GM12892 (cell line): ENCODE measurements at regions not wholly inside any gene's neighbourhood (a gene's known extent, or its start where the extent isn't known, plus 50 kb on each side); places are given as distances from the start of the nearest gene placed in this dataset.

ENCODE experiments used
- DNase-seq: peaks from one replicate; pipeline ENCODE4 v3.0.0; 2011; ENCODE audit not compliant: insufficient read length
- FAIRE-seq: peaks from 2 replicates; lab custom pipeline; 2011; peaks lifted over from hg19 to GRCh38; lab: Jason Lieb, UNC
- POLR2A ChIP-seq: IDR thresholded peaks from 2 replicates; pipeline ENCODE4 v1.6.1; 2011; ENCODE audit warnings: low read depth, low read length, control low read depth
- POLR2AphosphoS5 ChIP-seq: IDR thresholded peaks from 2 replicates; pipeline ENCODE4 v1.6.1; 2011; ENCODE audit warnings: low read depth, low read length, control low read depth
- TAF1 ChIP-seq: IDR thresholded peaks from 2 replicates; pipeline ENCODE4 v1.6.1; 2011; ENCODE audit warnings: low read depth, mild to moderate bottlenecking, control low read depth, low read length, borderline replicate concordance

- no peak for FAIRE-seq
- no peak for DNase-seq
- TF ChIP-seq POLR2AphosphoS5: no peak
- TF ChIP-seq POLR2A: no peak
- no peak for TF ChIP-seq TAF1
Measured at GRCh38 chr16:62190426-62190825, 154.2 kb upstream of the CDH8 start.

GRCh38 chr16:62177351-62178203, 141.3 kb upstream of the CDH8 start:
- TF ChIP-seq TAF1 (no peak), POLR2A (no peak), POLR2AphosphoS5 (no peak)
- DNase-seq (no peak), FAIRE-seq (no peak)

DNA sequence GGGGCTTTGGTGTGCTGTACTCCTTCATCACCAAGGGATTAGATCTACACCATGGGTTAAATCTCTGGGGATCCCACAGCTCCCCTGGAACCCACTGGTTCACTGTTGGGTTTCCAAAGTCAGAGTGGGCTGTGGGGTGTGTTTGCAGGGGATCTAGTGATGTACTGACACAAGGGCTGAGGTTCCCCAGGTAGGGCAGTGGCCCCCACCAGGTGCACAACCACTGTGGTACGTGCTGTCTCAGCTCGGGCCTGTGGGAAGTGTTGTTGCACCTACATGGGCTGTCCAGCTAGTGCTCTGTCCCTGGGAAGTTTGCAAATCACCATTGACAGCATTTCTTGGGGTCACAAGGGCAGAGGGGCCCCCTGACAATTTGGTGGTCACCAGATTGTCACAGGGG, 134.4 kb upstream of the CDH8 start:
- FAIRE-seq: no peak
- TF ChIP-seq POLR2AphosphoS5 (no peak), TAF1 (no peak), POLR2A (no peak)
- no peak for DNase-seq

DNA sequence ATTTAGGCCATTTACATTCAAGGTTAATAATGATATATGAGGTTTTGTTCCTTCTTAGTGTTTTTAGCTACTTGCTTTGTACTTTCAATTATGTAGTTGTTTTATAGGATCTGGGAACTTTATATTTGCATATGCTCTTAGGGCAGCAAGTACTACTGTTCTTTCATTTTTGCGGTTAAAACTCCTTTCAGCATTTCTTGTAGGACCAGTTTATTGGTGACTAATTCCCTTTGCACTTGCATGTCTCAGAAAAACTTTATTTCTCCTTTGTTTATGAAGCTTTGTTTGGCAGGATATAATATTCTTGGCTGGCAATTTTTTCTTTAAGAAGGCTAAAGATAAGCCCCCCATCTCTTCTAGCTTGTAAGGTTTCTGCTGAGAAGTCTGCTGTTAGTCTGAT, 131.3 kb upstream of the CDH8 start:
- FAIRE-seq (no peak), DNase-seq (no peak)
- TF ChIP-seq POLR2A (no peak), TAF1 (no peak), POLR2AphosphoS5 (no peak)

DNA sequence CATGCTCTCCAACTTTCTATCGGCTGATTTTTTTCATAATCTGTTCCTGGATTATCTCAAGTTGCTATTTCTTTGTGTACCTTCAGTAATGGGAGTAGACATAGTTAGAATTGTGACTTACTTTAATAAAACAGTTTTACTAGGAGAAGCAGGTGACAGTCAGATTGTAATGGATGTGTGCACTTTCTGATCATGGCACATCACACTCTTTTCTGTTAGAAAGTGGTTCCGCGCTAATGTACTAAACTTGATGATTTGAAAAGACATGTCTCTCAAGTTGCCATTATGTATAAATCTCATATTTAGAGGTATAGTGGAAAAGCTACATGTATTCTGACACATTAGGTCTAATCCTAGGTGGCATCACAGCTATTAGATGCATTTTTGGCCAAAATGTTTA, 121.3 kb upstream of the CDH8 start:
- no peak for TF ChIP-seq TAF1
- no peak for TF ChIP-seq POLR2A
- TF ChIP-seq POLR2AphosphoS5: no peak
- FAIRE-seq (no peak), DNase-seq (no peak)

DNA sequence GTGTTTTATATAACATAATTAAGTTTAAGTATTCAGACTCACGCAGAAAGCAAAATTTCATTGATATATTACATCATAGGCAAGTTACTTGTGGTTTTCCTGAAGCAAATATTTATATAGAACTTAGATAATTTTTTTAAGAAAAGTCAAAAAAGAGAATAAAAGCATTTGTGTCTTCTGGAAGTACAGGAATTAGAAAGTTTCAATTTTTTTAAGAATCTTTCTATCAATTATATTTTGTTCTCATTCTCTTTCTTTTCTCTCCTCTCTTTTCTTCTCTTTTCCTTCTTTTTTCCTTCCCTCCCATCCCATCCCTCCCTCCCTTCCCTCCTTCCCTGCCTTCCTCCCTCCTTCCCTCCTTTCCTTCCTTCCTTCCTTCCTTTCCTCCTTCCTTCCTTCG, 120.7 kb upstream of the CDH8 start:
- FAIRE-seq: no peak
- TF ChIP-seq TAF1: no peak
- TF ChIP-seq POLR2AphosphoS5: no peak
- no peak for TF ChIP-seq POLR2A

DNA sequence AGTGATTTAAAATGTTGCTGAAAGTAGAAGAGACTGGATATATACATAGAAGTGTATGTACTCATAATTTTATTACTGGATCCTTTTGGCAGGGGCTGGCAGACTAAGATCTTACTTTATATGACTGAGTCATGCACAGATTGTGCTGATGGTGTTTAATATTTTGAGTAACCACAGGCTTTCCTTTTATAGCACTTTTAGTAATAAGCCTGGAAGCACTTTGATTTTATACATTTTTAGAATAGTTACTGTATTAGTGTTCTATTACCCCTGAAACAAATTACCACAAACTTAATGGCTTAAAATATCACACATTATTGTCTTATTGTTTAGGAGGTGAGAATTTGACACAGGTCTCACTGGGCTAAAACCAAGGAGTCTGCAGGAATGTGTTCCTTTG, 113.4 kb upstream of the CDH8 start:
- DNase-seq: no peak
- TF ChIP-seq POLR2A (no peak), TAF1 (no peak), POLR2AphosphoS5 (no peak)
- no peak for FAIRE-seq

More for the DNA sequence above, 120.7 kb upstream of the CDH8 start:
- DNase-seq: no peak

DNA sequence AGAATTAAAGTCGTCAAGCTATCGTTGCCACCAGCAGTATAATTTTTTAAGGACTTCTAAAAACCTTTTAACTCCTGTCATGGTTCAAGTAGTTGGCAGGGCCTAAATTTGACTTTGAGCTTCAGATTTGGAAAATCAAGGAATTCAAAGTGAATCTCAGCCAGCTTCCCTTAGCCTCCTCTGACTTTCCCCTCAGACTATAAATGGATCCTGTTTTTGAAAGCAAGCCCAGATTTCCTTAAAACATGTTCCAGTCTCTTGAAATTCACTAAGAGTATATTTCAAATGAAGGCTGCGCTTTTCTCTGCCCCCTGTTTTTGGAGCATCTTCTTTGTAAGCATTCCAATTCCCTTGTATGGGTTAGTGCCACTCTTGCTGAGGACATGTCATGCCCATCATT, 101.8 kb upstream of the CDH8 start:
- DNase-seq (no peak), FAIRE-seq (no peak)

GRCh38 chr16:62135911-62136310, 99.7 kb upstream of the CDH8 start:
- TF ChIP-seq POLR2A: no peak
- no peak for TF ChIP-seq TAF1
- TF ChIP-seq POLR2AphosphoS5: no peak
- FAIRE-seq (no peak), DNase-seq (no peak)

More for the DNA sequence above, 101.8 kb upstream of the CDH8 start:
- TF ChIP-seq POLR2A (no peak), POLR2AphosphoS5 (no peak), TAF1 (no peak)

DNA sequence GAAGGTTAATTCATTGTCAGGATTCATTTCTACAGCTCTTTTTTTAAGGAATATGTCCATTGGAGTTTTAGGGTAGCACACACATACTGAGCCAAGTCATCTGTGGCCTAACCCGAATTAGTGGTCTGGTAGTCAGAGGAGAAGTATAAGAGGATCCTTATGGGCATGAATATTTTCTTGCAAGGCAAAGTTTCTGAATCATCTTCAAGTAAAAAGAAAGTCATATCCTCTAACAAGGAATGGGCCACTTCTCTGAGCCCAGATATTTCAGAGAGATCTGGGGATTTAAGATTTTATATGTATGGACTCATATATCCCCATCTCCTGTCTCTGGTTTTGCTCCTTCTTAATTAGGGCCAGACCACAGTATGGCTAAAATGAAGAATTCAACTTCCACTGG, 99.2 kb upstream of the CDH8 start:
- FAIRE-seq: no peak
- TF ChIP-seq POLR2AphosphoS5: no peak
- TF ChIP-seq POLR2A: no peak
- TF ChIP-seq TAF1: no peak
- no peak for DNase-seq

GRCh38 chr16:62130101-62130500, 93.9 kb upstream of the CDH8 start:
- no peak for TF ChIP-seq POLR2AphosphoS5
- TF ChIP-seq POLR2A: no peak
- no peak for TF ChIP-seq TAF1
- FAIRE-seq (no peak), DNase-seq (no peak)

GRCh38 chr16:62105244-62105643, 69.0 kb upstream of the CDH8 start:
- TF ChIP-seq POLR2AphosphoS5 (no peak), TAF1 (no peak), POLR2A (no peak)
- DNase-seq (no peak), FAIRE-seq (no peak)

DNA sequence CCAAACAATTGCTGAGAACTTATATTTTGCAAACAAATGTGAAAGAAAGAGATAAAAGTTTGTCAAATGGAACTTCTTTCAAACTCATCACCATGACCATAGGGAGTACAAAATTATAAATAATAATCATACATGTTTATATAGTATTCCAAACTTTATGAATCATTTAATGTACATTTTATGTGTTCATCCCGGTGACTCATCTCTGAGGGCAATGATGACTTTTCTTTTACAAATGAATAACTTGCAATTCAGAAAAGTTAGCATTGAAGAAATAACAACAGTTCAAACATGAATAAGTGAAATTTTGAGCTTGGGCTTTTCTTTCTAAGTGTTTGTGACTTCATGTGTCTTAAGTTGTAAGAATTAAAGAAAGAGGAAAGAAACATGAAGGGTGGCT, 66.3 kb upstream of the CDH8 start:
- no peak for TF ChIP-seq POLR2A
- no peak for TF ChIP-seq POLR2AphosphoS5
- TF ChIP-seq TAF1: no peak
- FAIRE-seq (no peak), DNase-seq (no peak)

DNA sequence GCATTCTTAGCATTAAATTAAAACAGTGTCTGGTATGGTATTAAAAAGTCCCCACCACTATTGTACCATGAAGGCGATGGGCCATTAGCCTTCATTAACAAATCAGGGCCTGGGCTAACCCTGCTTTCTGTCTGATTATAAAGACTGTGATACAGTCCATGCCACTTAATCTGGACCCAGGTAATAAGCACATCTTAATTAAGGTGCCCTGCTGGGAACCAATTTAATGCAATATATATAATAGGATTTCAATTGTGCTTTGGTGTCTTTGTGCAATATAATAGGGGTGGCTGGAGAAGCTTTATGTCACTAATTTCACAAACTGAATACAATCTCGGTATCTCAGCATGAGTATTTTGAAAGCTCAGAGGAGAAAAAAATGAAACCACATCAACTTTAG, 64.4 kb upstream of the CDH8 start:
- TF ChIP-seq POLR2AphosphoS5 (no peak), TAF1 (no peak), POLR2A (no peak)
- no peak for DNase-seq
- FAIRE-seq: no peak
